Prostate gland (tissue), 2 donors: ENCODE measurements at regions not wholly inside any gene's neighbourhood (a gene's known extent, or its start where the extent isn't known, plus 50 kb on each side); places are given as distances from the start of the nearest gene placed in this dataset.

Experiments used
- POLR2AphosphoS5 ChIP-seq: sonication (generic); formaldehyde crosslinking; IDR thresholded peaks from one replicate; pipeline ENCODE4 v1.6.1; 2017; ENCODE audit warnings: antibody characterized with exemption
- TF ChIP-seq, protein P1 (sequence below), 4 experiments: fragments of 200-600 bp in 2 of 4; fragments of 450-650 bp in 2 of 4; sonication (generic) in 2 of 4; IDR thresholded peaks; 1 replicate in 3 of 4; 2 replicates in 1 of 4; pipeline ENCODE4 v1.5.1; 2016 to 2019; ENCODE audit warnings: antibody characterized with exemption in 4 of 4, mild to moderate bottlenecking in 2 of 4, moderate library complexity in 2 of 4

DNA sequence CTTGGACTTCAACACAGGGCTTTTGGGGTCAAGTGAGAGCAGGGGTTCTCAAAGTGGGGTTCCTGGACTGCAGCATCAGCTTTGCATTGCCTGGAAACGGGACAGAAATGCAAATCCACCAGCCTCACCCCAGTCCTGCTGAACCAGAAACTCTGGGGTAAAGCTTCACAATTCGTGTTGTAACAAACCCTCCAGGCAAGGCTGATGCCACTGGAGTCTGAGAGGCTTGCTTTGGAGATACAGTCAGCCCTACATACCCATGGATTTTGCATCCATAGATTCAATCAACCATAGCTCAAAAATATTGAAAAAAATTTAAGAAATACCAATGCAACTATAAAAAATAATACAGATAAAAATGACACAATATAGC, 160.4 kb upstream of the ECI2 start:
- TF ChIP-seq, protein P1, sequence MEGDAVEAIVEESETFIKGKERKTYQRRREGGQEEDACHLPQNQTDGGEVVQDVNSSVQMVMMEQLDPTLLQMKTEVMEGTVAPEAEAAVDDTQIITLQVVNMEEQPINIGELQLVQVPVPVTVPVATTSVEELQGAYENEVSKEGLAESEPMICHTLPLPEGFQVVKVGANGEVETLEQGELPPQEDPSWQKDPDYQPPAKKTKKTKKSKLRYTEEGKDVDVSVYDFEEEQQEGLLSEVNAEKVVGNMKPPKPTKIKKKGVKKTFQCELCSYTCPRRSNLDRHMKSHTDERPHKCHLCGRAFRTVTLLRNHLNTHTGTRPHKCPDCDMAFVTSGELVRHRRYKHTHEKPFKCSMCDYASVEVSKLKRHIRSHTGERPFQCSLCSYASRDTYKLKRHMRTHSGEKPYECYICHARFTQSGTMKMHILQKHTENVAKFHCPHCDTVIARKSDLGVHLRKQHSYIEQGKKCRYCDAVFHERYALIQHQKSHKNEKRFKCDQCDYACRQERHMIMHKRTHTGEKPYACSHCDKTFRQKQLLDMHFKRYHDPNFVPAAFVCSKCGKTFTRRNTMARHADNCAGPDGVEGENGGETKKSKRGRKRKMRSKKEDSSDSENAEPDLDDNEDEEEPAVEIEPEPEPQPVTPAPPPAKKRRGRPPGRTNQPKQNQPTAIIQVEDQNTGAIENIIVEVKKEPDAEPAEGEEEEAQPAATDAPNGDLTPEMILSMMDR (IDR thresholded peaks at IDR 0.05) = no peak
- no peak for TF ChIP-seq POLR2AphosphoS5
